Renal cortex interstitium (tissue), 11 donors: ENCODE measurements at regions not wholly inside any gene's neighbourhood (a gene's known extent, or its start where the extent isn't known, plus 50 kb on each side); places are given as distances from the start of the nearest gene placed in this dataset.
"Not testable (repeated sequence)": the region's sequence is repeated elsewhere in the genome, so short reads cannot be mapped to it uniquely, and the experiment has no call there.

ENCODE experiments used
- DNase-seq, 11 donors: peaks; one replicate each; pipeline ENCODE4 v3.0.0-alpha.2; 2013; ENCODE audit warnings: low read depth in 9 of 11, low spot score in 4 of 11; ENCODE audit errors: extremely low read depth in 1 of 11

- no peak for DNase-seq
These were observed 300.2 kb upstream of the SYNCRIP start for GRCh38 chr6:85942844-85943243.

DNA sequence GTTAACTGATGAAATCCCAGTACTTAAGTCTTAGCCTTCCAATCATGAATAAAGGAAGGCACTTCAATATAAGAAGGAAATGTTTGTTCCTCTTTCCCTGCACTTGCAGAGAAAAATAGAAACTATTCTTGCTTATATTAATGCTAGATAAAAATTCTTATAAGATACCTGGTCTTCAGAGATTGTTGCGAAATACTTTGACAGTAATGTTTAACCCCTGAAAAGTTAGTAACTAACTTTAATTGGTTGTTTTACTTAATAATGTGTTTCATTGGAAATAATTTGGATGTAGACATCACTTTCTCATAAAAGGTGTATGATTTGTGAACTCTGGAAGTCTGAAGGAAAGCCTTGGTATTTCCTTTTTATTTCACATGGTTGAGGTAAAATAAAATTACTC, 294.2 kb upstream of the SYNCRIP start:
- DNase-seq = no peak

GRCh38 chr6:85923013-85923430, 280.3 kb upstream of the SYNCRIP start:
- peak; percentile 20 to 54 (median 35) for DNase-seq

GRCh38 chr6:85920782-85921181, 278.1 kb upstream of the SYNCRIP start:
- DNase-seq = no peak

GRCh38 chr6:85917522-85917921, 274.8 kb upstream of the SYNCRIP start:
- DNase-seq = no peak

DNA sequence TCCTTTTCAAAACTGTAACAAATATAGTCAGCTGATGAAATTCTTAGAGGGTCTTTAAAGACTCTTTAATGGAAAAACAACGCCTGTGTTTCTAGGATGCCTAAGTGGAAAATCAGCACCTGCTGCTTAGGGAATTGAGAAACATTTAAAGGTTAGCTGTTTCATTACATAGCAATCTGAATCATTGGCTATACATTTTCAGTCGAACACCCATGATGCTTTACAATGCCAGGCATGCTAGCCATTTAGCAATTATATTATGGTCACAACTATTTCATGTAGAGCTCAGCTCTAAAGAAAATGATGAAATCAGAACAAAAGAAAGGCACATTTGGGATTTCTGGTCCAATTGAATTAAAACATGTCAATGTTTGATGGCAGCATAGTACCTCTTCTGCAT, 270.3 kb upstream of the SYNCRIP start:
- DNase-seq = no peak

GRCh38 chr6:85912582-85912981, 269.9 kb upstream of the SYNCRIP start:
- no peak for DNase-seq

DNA sequence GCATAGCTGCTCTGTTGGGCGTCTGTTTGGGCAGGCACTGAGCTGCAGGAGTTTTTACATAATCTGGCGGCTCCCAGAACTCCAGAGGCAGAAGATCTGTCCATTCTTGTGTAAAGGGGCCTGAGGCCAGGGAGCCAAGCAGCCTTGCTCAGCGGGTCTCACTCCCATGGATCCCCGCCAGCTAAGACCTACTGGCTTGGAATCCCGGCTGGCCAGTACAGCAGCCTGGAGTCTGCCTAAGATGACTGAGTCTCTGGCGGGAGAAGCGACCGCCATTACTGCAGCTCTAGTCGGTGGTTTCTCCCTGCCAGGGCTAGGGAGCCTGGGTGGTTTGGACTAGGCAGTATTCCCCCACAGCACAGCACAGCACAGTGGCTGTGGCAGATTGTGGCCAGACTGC, 268.4 kb upstream of the SYNCRIP start:
- DNase-seq = no peak

GRCh38 chr6:85908120-85908519, 265.4 kb upstream of the SYNCRIP start:
- not testable (repeated sequence) for DNase-seq

- DNase-seq = no peak
These were observed 249.7 kb upstream of the SYNCRIP start for GRCh38 chr6:85892346-85892745.

DNA sequence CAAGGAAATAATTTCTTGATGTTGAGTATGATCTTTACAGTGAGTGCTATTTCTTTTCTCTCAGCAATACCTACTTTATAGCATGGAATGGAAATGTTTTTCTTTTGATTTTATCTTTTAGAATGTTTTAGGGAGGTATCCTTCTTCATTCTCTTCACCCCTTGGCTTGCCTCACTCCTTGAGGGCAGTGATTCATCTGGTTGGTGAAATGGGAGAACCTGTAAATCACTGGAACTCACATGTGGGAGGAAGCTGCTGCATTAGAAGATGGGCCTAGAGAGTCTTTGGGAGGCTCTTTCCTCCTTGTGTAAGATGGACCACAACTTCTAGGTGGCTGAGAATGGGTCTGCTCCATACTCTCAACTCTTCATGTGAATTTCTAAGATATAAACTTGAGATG, 244.8 kb upstream of the SYNCRIP start:
- no peak for DNase-seq

DNA sequence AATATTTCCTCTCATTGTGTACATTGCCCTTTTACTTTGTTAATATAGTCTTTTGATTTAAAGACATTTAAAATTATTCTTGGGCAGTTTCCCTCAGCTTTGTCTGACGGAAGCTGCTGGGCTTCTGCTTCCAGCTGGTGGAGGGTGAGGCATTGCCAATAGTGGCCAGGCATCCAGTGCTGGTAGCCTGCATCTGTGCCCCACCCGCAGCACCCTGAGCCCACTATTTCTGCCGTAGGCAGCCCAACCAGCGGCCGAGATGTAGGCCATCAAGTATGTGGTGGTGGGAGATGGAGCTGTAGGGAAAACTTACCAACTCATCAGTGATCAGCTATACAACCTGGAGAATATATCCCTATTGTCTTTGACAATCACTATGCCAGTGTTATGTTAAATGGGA, 226.0 kb upstream of the SYNCRIP start:
- DNase-seq = no peak

- DNase-seq = no peak
These were observed 224.9 kb upstream of the SYNCRIP start for GRCh38 chr6:85867595-85867994.

GRCh38 chr6:85866758-85867401, 224.2 kb upstream of the SYNCRIP start:
- DNase-seq = no peak

DNA sequence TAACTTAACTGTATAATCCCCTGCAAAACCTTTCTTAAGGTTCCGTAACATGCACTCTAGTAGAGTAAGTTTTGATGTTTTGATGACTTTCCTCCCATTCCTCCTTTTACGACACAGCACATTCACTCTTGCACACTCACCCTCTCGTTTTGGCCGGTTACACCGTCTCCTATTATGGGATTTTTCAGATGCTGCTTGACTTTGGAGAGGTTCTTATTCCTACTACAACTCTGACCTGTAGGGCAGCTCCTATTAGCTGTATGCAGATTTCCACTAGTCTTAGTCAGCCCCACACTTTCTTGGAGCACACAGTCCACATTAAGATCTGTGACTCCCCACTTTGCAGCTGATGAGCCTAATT, 223.7 kb upstream of the SYNCRIP start:
- DNase-seq = no peak

- DNase-seq = peak in 5 of 11 donors; percentile 6 to 54 (median 31)
These were observed 223.0 kb upstream of the SYNCRIP start for GRCh38 chr6:85865420-85866369.

DNA sequence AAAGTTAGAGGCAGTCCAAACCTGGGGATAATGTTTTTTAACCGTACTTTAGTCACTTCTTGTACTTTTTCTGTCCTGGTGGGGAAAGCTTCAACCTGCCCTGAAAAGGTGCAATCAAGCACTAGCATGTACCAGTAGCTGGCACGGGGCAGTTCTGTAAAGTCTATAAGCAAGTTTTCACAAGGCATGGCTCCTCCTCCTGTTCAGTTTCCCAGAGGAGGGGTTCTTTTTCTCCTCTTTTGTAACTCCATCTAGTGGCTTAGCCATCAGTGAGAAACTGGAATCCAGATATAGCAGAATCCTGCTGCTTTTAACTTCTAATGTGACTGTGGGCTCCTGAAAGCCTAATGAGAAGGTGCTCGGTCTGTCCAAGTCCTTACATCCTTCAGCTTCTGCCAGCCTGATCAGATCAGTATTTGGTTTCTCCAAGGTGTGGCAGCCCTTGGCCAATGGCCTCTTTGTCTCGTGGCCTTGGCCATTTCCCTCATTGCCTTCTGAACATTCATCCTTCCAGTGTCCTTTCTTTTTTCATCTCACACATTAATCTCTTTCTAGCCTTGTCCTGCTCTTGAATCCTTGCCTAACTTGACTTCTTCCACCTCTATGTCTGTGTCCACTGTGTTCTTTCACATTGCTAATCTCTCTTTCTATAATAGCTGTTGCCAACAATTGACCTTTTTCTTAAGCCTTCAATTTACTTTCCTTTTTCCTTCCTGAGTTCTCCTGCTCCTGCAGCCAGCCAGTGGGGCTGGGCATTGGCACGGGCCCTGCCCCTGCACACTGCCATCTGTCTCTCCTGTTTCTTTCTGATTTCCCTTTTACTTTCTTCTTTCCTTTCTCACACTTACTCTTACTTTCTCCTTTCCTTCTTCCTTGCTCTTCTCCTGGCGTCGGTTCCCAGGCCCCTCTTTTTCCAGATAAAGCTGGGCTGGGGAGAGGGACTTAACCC, 222.0 kb upstream of the SYNCRIP start:
- DNase-seq = no peak

- DNase-seq = no peak
These were observed 213.5 kb upstream of the SYNCRIP start for GRCh38 chr6:85856235-85856634.

DNA sequence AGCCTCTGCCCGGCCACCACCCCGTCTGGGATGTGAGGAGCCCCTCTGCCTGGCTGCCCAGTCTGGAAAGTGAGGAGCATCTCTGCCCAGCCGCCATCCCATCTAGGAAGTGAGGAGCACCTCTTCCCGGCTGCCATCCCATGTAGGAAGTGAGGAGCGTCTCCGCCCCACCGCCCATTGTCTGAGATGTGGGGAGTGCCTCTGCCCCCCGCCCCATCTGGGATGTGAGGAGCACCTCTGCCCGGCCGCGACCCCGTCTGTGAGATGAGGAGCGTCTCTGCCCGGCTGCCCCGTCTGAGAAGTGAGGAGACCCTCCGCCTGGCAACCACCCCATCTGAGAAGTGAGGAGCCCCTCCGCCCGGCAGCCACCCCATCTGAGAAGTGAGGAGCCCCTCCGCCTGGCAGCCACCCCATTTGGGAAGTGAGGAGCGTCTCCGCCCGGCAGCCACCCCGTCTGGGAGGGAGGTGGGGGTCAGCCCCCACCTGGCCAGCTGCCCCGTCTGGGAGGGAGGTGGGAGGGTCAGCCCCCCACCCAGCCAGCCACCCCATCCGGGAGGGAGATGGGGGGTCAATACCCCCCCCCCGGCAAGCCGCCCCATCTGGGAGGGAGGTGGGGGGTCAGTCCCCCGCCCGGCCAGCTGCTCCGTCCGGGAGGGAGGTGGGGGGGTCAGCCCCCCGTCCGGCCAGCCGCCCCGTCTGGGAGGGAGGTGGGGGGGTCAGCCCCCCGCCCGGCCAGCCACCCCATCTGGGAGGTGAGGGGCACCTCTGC, 195.8 kb upstream of the SYNCRIP start:
- not testable (repeated sequence) for DNase-seq
